ENCODE measurements at regions not wholly inside any gene's neighbourhood (a gene's known extent, or its start where the extent isn't known, plus 50 kb on each side); places are given as distances from the start of the nearest gene placed in this dataset.

GRCh38 chr22:27655582-27656185 lies 145.9 kb downstream of the MN1 start:
- DNase-seq: no peak

- no peak for DNase-seq
Observed at GRCh38 chr22:27656970-27657369, 144.6 kb downstream of the MN1 start.

- no peak for DNase-seq
Observed at GRCh38 chr22:27660306-27660705, 141.2 kb downstream of the MN1 start.

GRCh38 chr22:27662359-27663301 lies 138.9 kb downstream of the MN1 start:
- DNase-seq: no peak

- no peak for DNase-seq
Observed at GRCh38 chr22:27663812-27664211, 137.7 kb downstream of the MN1 start.

GRCh38 chr22:27666272-27666997 lies 135.1 kb downstream of the MN1 start:
- no peak for DNase-seq

GRCh38 chr22:27667121-27667843 lies 134.3 kb downstream of the MN1 start:
- DNase-seq: no peak

- DNase-seq: peak; percentile 76
Observed at GRCh38 chr22:27668828-27669797, 132.4 kb downstream of the MN1 start.

GRCh38 chr22:27669798-27670599 lies 131.6 kb downstream of the MN1 start:
- DNase-seq: no peak

GRCh38 chr22:27670701-27671412 lies 130.7 kb downstream of the MN1 start:
- DNase-seq: peak; percentile 46

- DNase-seq: no peak
Observed at GRCh38 chr22:27671413-27671935, 130.1 kb downstream of the MN1 start.

GRCh38 chr22:27672721-27673418 lies 128.7 kb downstream of the MN1 start:
- DNase-seq: no peak

- no peak for DNase-seq
Observed at GRCh38 chr22:27673839-27674238, 127.7 kb downstream of the MN1 start.

- no peak for DNase-seq
Observed at GRCh38 chr22:27674261-27674923, 127.2 kb downstream of the MN1 start.

- no peak for DNase-seq
Observed at GRCh38 chr22:27676545-27677213, 124.9 kb downstream of the MN1 start.

GRCh38 chr22:27677905-27678458 lies 123.6 kb downstream of the MN1 start:
- no peak for DNase-seq

GRCh38 chr22:27679176-27679575 lies 122.4 kb downstream of the MN1 start:
- no peak for DNase-seq
